Endothelial cell of umbilical vein (primary cell): ENCODE measurements at regions not wholly inside any gene's neighbourhood (a gene's known extent, or its start where the extent isn't known, plus 50 kb on each side); places are given as distances from the start of the nearest gene placed in this dataset.

Source experiments
- EZH2 ChIP-seq: IDR thresholded peaks from 2 replicates; pipeline ENCODE4 v1.6.1; 2012; ENCODE audit warnings: borderline replicate concordance, low read depth, mild to moderate bottlenecking, moderate library complexity, low read length, inconsistent platforms; ENCODE audit not compliant: severe bottlenecking
- FOS ChIP-seq: IDR thresholded peaks from 2 replicates; pipeline ENCODE4 v1.6.1; 2011; ENCODE audit warnings: mild to moderate bottlenecking, low read length, moderate library complexity, borderline replicate concordance; ENCODE audit not compliant: insufficient read depth
- GATA2 ChIP-seq: IDR thresholded peaks from 2 replicates; pipeline ENCODE4 v1.7.0; 2011; ENCODE audit warnings: low read depth, mild to moderate bottlenecking, moderate library complexity, mixed read lengths, low read length; ENCODE audit not compliant: insufficient read length, insufficient read depth
- JUN ChIP-seq: IDR thresholded peaks from 2 replicates; pipeline ENCODE4 v1.6.1; 2011; ENCODE audit warnings: borderline replicate concordance, low read depth; ENCODE audit not compliant: insufficient read length, insufficient read depth
- POLR2A ChIP-seq: IDR thresholded peaks from 2 replicates; pipeline ENCODE4 v1.6.1; 2012; ENCODE audit warnings: low read depth, mild to moderate bottlenecking, control low read depth, low read length
- POLR2AphosphoS5 ChIP-seq: IDR thresholded peaks from 2 replicates; pipeline ENCODE4 v1.6.1; 2012; ENCODE audit warnings: low read depth, mild to moderate bottlenecking, control low read depth, low read length, moderate library complexity; ENCODE audit not compliant: insufficient read depth
- TF ChIP-seq, protein P1 (sequence below), 2 donors: IDR thresholded peaks; 1 replicate in 1 of 2; 2 replicates in 1 of 2; pipeline ENCODE4 v1.5.1; 2011; ENCODE audit warnings: low read length in 2 of 2, mild to moderate bottlenecking in 2 of 2, moderate library complexity in 2 of 2, control low read depth in 1 of 2, inconsistent platforms in 1 of 2, low read depth in 1 of 2; ENCODE audit not compliant: insufficient read depth in 1 of 2; ENCODE audit errors: extremely low read depth in 1 of 2
- TF ChIP-seq, protein P2 (sequence below): IDR thresholded peaks from 2 replicates; pipeline ENCODE4 v1.6.1; 2011; ENCODE audit not compliant: insufficient read depth, insufficient read length

DNA sequence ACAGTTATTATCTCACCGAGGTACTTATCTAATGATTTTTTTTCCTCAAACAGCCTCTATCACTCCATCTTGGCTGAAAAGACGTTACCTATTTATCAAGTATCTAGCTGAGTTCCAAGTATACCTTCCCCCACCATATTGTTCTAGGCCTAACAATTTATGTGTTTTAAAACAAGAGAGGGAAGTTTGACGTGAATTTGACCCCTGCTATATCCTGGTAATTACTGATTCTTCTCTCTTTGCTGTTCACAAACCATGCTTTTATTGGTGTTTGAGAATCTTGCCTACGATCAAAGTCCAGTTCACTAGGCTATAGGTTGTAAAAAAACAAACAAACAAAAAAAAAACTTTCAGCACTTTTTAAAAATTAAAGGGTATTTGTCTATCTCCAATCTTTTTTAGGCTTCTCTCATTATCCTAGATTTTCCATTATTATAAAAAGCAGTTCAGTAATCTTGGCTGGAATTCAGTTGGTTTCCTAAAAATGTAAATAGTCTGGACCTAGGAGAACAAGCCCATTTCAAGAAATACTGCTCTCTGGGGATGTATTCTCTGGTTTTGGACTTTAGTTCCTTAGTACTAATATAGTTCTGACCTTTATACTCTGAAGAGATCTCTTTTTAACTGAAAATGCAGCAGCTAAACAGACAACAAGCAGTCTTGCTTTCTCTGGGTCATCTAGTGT lies 505.4 kb downstream of the CPS1 start:
- TF ChIP-seq, protein P1, sequence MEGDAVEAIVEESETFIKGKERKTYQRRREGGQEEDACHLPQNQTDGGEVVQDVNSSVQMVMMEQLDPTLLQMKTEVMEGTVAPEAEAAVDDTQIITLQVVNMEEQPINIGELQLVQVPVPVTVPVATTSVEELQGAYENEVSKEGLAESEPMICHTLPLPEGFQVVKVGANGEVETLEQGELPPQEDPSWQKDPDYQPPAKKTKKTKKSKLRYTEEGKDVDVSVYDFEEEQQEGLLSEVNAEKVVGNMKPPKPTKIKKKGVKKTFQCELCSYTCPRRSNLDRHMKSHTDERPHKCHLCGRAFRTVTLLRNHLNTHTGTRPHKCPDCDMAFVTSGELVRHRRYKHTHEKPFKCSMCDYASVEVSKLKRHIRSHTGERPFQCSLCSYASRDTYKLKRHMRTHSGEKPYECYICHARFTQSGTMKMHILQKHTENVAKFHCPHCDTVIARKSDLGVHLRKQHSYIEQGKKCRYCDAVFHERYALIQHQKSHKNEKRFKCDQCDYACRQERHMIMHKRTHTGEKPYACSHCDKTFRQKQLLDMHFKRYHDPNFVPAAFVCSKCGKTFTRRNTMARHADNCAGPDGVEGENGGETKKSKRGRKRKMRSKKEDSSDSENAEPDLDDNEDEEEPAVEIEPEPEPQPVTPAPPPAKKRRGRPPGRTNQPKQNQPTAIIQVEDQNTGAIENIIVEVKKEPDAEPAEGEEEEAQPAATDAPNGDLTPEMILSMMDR (IDR thresholded peaks at IDR 0.05; ENCODE audit: extremely low read depth in 1 of 2, insufficient read depth in 1 of 2, low read depth in 1 of 2, low read length in 2 of 2) = no peak
- TF ChIP-seq POLR2A (no peak), EZH2 (no peak), POLR2AphosphoS5 (no peak), GATA2 (no peak), FOS (no peak), JUN (no peak)
- TF ChIP-seq, protein P2, sequence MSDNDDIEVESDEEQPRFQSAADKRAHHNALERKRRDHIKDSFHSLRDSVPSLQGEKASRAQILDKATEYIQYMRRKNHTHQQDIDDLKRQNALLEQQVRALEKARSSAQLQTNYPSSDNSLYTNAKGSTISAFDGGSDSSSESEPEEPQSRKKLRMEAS = no peak
